KMS-11 (cell line): ENCODE measurements at regions not wholly inside any gene's neighbourhood (a gene's known extent, or its start where the extent isn't known, plus 50 kb on each side); places are given as distances from the start of the nearest gene placed in this dataset.
"Not testable (repeated sequence)": the region's sequence is repeated elsewhere in the genome, so short reads cannot be mapped to it uniquely, and the experiment has no call there.

Source experiments
- H2AFZ ChIP-seq: fragments of 200-600 bp; sonication (generic); 2 replicates; pipeline ENCODE4 v1.6.1; 2016; ENCODE audit warnings: antibody characterized with exemption, mixed run types, low read depth
- H3K27ac ChIP-seq: fragments of 200-600 bp; sonication (generic); 2 replicates; pipeline ENCODE4 v1.6.1; 2016; ENCODE audit warnings: mild to moderate bottlenecking, mixed run types
- H3K27me3 ChIP-seq: fragments of 200-600 bp; sonication (generic); 2 replicates; pipeline ENCODE4 v1.6.1; 2017; ENCODE audit warnings: mild to moderate bottlenecking, low read depth, mixed run types, moderate library complexity; ENCODE audit not compliant: insufficient read depth
- H3K36me3 ChIP-seq: fragments of 200-600 bp; sonication (generic); 2 replicates; pipeline ENCODE4 v1.6.1; 2017; ENCODE audit warnings: mild to moderate bottlenecking, mixed run types; ENCODE audit not compliant: insufficient read depth
- H3K4me1 ChIP-seq: fragments of 200-600 bp; sonication (generic); 2 replicates; pipeline ENCODE4 v1.6.1; 2016; ENCODE audit warnings: mild to moderate bottlenecking, low read depth, mixed run types; ENCODE audit not compliant: poor library complexity, severe bottlenecking
- H3K4me2 ChIP-seq: fragments of 200-600 bp; sonication (generic); 2 replicates; pipeline ENCODE4 v1.7.0; 2016; ENCODE audit warnings: mild to moderate bottlenecking, mixed run types
- H3K4me3 ChIP-seq: fragments of 200-600 bp; sonication (generic); IDR thresholded peaks from 2 replicates; pipeline ENCODE4 v1.6.1; 2017; ENCODE audit warnings: low read depth, low read length, mixed read lengths; ENCODE audit not compliant: insufficient read depth
- H3K79me2 ChIP-seq: fragments of 200-600 bp; sonication (generic); 2 replicates; pipeline ENCODE4 v1.6.1; 2016; ENCODE audit warnings: low read depth, mixed run types; ENCODE audit not compliant: insufficient read depth
- H3K9ac ChIP-seq: fragments of 200-600 bp; sonication (generic); 2 replicates; pipeline ENCODE4 v1.6.1; 2016; ENCODE audit warnings: mild to moderate bottlenecking, mixed run types
- H4K20me1 ChIP-seq: fragments of 200-600 bp; sonication (generic); 2 replicates; pipeline ENCODE4 v1.6.1; 2016; ENCODE audit warnings: mild to moderate bottlenecking, mixed run types; ENCODE audit not compliant: insufficient read depth
- TF ChIP-seq, protein P1 (sequence below): fragments of 200-600 bp; sonication (generic); conservative IDR thresholded peaks from 2 replicates; pipeline ENCODE4 v1.6.1; 2017; ENCODE audit warnings: low read depth, mild to moderate bottlenecking, antibody characterized with exemption, low read length, moderate library complexity, mixed read lengths

DNA sequence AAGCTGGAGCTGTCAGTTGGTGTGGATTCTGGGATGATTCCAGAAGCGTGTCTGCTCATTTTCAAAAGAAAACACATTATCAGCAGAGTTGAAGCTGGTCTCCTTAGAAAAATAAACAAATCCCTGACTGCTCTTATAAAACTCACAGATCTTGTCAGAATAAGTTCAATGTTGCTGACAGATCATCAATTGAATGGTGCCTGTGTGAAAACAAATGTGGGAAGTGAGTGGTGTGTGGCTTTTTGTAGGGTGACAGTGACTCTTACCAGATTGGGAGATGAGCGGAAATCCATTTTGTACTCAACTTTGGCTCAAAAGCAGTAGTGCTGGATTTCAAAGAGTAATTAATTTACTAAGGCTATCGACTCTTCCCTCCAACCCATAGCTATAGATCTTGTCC, 807.8 kb downstream of the RAPGEF2 start:
- Histone ChIP-seq H3K27ac (no peak overlapping the region), H4K20me1 (no peaks in the 10 kb centered on the region), H3K9ac (no peak overlapping the region), H3K4me1 (no peaks in the 10 kb centered on the region), H3K36me3 (no peaks in the 10 kb centered on the region), H3K4me3 (no peak overlapping the region), H2AFZ (no peak overlapping the region), H3K27me3 (no peaks in the 10 kb centered on the region), H3K79me2 (no peaks in the 10 kb centered on the region), H3K4me2 (no peak overlapping the region)
- TF ChIP-seq, protein P1, sequence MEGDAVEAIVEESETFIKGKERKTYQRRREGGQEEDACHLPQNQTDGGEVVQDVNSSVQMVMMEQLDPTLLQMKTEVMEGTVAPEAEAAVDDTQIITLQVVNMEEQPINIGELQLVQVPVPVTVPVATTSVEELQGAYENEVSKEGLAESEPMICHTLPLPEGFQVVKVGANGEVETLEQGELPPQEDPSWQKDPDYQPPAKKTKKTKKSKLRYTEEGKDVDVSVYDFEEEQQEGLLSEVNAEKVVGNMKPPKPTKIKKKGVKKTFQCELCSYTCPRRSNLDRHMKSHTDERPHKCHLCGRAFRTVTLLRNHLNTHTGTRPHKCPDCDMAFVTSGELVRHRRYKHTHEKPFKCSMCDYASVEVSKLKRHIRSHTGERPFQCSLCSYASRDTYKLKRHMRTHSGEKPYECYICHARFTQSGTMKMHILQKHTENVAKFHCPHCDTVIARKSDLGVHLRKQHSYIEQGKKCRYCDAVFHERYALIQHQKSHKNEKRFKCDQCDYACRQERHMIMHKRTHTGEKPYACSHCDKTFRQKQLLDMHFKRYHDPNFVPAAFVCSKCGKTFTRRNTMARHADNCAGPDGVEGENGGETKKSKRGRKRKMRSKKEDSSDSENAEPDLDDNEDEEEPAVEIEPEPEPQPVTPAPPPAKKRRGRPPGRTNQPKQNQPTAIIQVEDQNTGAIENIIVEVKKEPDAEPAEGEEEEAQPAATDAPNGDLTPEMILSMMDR = no peak

DNA sequence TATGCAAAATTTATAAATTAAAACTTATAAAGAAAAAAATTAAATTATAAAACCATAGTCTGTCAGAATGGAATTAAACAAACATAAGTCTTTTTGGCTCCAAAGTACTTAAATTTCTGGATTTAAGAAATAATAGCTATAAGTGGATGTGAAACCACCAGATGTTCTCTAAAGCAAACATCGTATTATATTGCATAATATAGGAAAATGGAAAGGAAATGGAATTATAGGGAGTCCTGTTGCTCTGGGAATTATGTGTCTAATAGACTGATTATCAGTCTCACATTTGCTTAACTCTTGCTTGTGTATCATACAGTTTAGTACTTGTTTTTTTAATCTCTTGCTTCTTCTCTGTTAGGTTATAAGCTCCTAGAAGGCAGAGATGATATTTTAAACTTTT, 819.2 kb downstream of the RAPGEF2 start:
- Histone ChIP-seq H3K4me3 (no peak overlapping the region), H4K20me1 (no peaks in the 10 kb centered on the region), H3K4me2 (no peak overlapping the region), H3K9ac (no peak overlapping the region), H2AFZ (no peak overlapping the region), H3K27ac (no peak overlapping the region), H3K27me3 (no peaks in the 10 kb centered on the region), H3K36me3 (no peaks in the 10 kb centered on the region), H3K4me1 (no peaks in the 10 kb centered on the region), H3K79me2 (no peaks in the 10 kb centered on the region)
- TF ChIP-seq, protein P1 = no peak

DNA sequence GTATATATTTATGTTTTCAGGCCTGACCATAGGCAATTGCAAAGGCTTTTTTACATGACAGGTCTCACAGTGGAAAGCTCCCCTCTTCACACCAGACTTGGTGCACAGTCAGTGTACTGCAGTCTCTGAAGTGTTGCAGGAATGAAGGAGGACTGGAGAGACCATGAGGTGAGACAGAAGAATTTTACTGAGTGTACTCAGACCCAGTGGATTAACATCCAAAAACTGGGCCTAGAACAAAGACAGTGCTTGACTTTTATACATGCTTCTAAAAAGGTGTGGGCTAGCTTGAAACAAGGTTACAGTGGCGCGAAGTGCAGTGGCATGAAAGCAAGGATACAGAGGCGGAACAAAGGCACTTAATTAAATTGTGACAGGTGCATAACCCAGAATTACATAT, 822.9 kb downstream of the RAPGEF2 start:
- H2AFZ ChIP-seq = no peak overlapping the region
- H3K9ac ChIP-seq = no peak overlapping the region
- H3K4me1 ChIP-seq = no peaks in the 10 kb centered on the region

DNA sequence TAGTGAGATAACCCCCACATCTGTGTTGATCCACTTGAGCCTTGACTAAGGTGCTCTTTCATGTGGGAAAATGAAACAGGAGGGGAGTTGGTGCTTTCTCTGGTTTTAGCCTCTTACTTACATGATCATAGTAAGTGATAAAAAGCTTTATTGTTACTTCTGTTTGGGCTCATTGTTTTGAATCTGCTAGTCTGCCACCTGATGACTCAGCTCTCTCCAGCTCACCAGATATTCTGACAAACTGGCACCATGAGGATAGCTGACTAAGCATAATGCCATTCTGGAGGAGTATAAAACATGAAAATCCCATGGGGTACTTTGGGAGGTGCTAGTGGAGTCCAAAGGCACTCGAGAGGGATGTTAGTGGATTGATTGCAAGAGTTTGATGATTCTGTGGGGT, 824.0 kb downstream of the RAPGEF2 start:
- no peak overlapping the region for H3K9ac ChIP-seq
- H3K4me3 ChIP-seq = no peak overlapping the region
- no peaks in the 10 kb centered on the region for H3K79me2 ChIP-seq
- no peaks in the 10 kb centered on the region for H3K36me3 ChIP-seq
- H3K4me1 ChIP-seq = no peaks in the 10 kb centered on the region
- no peak overlapping the region for H2AFZ ChIP-seq
- no peak overlapping the region for H3K27ac ChIP-seq
- no peaks in the 10 kb centered on the region for H3K27me3 ChIP-seq
- no peaks in the 10 kb centered on the region for H4K20me1 ChIP-seq
- TF ChIP-seq, protein P1 = no peak
- H3K4me2 ChIP-seq = no peak overlapping the region

More for the DNA sequence above, 822.9 kb downstream of the RAPGEF2 start:
- no peaks in the 10 kb centered on the region for H3K79me2 ChIP-seq
- H3K4me3 ChIP-seq = no peak overlapping the region
- TF ChIP-seq, protein P1 = no peak
- no peak overlapping the region for H3K4me2 ChIP-seq
- H3K27ac ChIP-seq = no peak overlapping the region
- no peaks in the 10 kb centered on the region for H3K27me3 ChIP-seq
- no peaks in the 10 kb centered on the region for H4K20me1 ChIP-seq
- no peaks in the 10 kb centered on the region for H3K36me3 ChIP-seq

DNA sequence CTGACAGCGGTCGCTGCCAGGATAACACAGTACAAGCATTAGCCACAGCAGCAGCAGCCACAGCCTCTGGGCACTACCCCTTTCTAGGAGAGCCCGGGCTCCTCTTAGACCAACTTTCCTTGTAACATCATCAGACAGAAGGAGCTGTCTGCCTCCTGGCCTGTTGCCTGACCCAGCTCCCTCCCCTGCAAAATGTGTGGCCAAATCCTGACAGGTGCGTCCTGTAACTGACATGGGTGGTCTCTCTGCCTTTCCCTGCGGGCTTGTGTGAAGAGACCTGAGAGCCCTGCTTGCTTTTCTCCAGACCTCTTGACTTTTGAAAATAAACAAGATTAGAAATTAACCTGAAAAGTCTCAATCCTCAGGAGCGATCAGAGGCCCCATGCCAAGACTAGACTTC, 824.9 kb downstream of the RAPGEF2 start:
- Histone ChIP-seq H3K4me2 (no peak overlapping the region), H3K27ac (no peak overlapping the region), H3K79me2 (no peaks in the 10 kb centered on the region), H4K20me1 (no peaks in the 10 kb centered on the region), H3K4me1 (no peaks in the 10 kb centered on the region), H3K4me3 (no peak overlapping the region), H2AFZ (no peak overlapping the region), H3K27me3 (no peaks in the 10 kb centered on the region), H3K36me3 (no peaks in the 10 kb centered on the region), H3K9ac (no peak overlapping the region)
- TF ChIP-seq, protein P1 = no peak

DNA sequence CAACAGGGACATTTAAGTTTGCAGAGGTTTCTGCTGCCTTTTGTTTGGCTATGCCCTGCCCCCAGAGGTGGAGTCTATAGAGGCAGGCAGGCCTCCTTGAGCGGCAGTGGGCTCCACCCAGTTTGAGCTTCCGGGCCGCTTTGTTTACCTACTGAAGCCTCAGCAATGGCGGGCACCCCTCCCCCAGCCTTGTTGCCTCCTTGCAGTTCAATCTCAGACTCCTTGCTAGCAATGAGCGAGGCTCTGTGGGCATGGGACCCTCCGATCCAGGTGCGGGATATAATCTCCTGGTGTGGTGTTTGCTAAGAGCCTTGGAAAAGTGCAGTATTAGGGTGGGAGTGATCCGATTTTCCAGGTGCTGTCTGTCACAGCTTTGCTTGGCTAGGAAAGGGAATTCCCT, 831.7 kb downstream of the RAPGEF2 start:
- not testable (repeated sequence) for H3K27ac ChIP-seq, H3K4me1 ChIP-seq, H3K4me2 ChIP-seq, H3K79me2 ChIP-seq, H3K4me3 ChIP-seq, H3K36me3 ChIP-seq, H3K9ac ChIP-seq, H2AFZ ChIP-seq, H4K20me1 ChIP-seq, H3K27me3 ChIP-seq
